ENCODE measurements at regions not wholly inside any gene's neighbourhood (a gene's known extent, or its start where the extent isn't known, plus 50 kb on each side); places are given as distances from the start of the nearest gene placed in this dataset.

DNA sequence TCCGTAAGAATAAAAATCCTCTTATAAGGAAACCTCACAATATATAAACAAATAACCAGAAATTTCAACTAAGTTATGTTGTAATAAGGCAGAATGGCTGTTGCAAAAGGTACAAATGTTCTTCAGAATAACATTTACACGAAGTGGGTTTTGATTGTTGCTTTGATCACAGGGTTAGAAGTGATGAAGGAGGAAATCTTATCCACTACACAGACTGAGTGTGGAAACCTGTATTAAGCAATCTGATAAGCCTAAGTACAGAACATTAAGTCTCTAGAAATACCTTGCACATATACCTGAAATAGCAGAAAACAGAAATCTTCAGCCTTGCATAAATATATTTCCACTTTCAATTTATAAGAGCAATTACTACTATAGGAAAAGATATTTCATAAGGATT, 251.9 kb downstream of the ETV1 start (continued):
- TF ChIP-seq, protein P1, sequence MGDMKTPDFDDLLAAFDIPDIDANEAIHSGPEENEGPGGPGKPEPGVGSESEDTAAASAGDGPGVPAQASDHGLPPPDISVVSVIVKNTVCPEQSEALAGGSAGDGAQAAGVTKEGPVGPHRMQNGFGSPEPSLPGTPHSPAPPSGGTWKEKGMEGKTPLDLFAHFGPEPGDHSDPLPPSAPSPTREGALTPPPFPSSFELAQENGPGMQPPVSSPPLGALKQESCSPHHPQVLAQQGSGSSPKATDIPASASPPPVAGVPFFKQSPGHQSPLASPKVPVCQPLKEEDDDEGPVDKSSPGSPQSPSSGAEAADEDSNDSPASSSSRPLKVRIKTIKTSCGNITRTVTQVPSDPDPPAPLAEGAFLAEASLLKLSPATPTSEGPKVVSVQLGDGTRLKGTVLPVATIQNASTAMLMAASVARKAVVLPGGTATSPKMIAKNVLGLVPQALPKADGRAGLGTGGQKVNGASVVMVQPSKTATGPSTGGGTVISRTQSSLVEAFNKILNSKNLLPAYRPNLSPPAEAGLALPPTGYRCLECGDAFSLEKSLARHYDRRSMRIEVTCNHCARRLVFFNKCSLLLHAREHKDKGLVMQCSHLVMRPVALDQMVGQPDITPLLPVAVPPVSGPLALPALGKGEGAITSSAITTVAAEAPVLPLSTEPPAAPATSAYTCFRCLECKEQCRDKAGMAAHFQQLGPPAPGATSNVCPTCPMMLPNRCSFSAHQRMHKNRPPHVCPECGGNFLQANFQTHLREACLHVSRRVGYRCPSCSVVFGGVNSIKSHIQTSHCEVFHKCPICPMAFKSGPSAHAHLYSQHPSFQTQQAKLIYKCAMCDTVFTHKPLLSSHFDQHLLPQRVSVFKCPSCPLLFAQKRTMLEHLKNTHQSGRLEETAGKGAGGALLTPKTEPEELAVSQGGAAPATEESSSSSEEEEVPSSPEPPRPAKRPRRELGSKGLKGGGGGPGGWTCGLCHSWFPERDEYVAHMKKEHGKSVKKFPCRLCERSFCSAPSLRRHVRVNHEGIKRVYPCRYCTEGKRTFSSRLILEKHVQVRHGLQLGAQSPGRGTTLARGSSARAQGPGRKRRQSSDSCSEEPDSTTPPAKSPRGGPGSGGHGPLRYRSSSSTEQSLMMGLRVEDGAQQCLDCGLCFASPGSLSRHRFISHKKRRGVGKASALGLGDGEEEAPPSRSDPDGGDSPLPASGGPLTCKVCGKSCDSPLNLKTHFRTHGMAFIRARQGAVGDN (IDR thresholded peaks at IDR 0.05), result no peak

DNA sequence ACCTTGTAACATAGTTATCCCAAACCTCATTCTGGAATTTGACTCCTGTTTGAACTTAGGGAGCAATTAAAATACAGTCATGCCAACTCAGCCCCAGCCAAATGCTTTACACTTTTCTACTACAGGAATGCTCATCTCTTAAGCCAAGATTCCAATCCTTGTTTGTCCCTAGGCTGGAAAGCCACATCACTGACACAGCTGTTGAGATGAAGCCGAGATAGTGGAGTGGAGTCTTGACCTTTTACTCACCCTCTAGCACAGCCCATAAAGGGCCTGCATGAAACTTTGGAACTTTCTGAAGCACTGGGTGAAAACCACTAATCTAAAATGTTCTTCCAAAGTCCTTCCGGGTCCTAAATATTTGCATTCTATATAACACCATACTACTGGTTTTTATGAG, 247.3 kb downstream of the ETV1 start:
- WGBS (ENCODE audit: insufficient coverage, insufficient replicate concordance, low lambda C conversion rate, missing lambda C conversion rate), result 48% methylated on average over 2 of the region's 2 CpGs
- ChIA-PET RAD21 (ENCODE audit: unreplicated experiment) (interaction anchor here (1.1 kb wide), 1 partner anchor 460 kb away, joined by 4 read pairs; no protein-coding TSS in a partner anchor), POLR2A (no interaction called here), CTCF (interaction anchor here (0.6 to 4.1 kb wide), 9 partner anchors 13 to 1217 kb away, joined by 4 to 41 read pairs (median 7); no protein-coding TSS in a partner anchor), SMC1A (ENCODE audit: uncharacterized antibody, unreplicated experiment) (interaction anchor here (0.7 to 2.1 kb wide), 5 partner anchors 18 to 950 kb away, joined by 3 to 6 read pairs (median 3); no protein-coding TSS in a partner anchor)
- ATAC-seq, result no peak
- FAIRE-seq, result no peak
- Histone ChIP-seq H3K36me3 (ENCODE audit: control insufficient read depth in 2 of 2, insufficient read depth in 2 of 2, low read length in 1 of 2) (no peaks in the 10 kb centered on the region), H3K4me1 (ENCODE audit: control insufficient read depth, insufficient read depth, low read length) (no peaks in the 10 kb centered on the region), H2AFZ (ENCODE audit: control insufficient read depth, low read depth, low read length) (no peak overlapping the region), H3K27me3 (replicated peaks in 1 of 2; ENCODE audit: control insufficient read depth in 2 of 2, insufficient read depth in 2 of 2, low read length in 1 of 2) (no peaks in the 10 kb centered on the region), H3K4me3 (no peak overlapping the region), H3K4me2 (ENCODE audit: control insufficient read depth, insufficient read depth) (no peak overlapping the region), H4K20me1 (ENCODE audit: control insufficient read depth, insufficient read depth) (no peaks in the 10 kb centered on the region), H3K9me3 (replicated peaks; ENCODE audit: control insufficient read depth, insufficient read depth, low read length) (no peaks in the 10 kb centered on the region), H3K9ac (ENCODE audit: control insufficient read depth, insufficient read depth, low read length) (no peak overlapping the region), H3K27ac (ENCODE audit: control insufficient read depth, insufficient read depth) (no peak overlapping the region), H3K79me2 (ENCODE audit: control insufficient read depth, insufficient read depth, low read length) (no peaks in the 10 kb centered on the region)
- DNase-seq (ENCODE audit: low read depth, low spot score), result no peak
- no peak for TF ChIP-seq SPI1 (IDR thresholded peaks at IDR 0.05; ENCODE audit: borderline replicate concordance, insufficient read depth, low read depth, low read length)
- TF ChIP-seq MYB (IDR thresholded peaks at IDR 0.05; ENCODE audit: borderline replicate concordance, low read depth, low read length), result no peak
- no peak for TF ChIP-seq CBX5 (IDR thresholded peaks at IDR 0.05; ENCODE audit: low read depth)
- TF ChIP-seq SIN3A (IDR thresholded peaks at IDR 0.05; ENCODE audit: low read depth, low read length), result no peak
- TF ChIP-seq TCF3 (IDR thresholded peaks at IDR 0.05; ENCODE audit: borderline replicate concordance, insufficient read depth, low read depth, low read length), result no peak
- no peak for TF ChIP-seq NR2F1 (conservative IDR thresholded peaks at IDR 0.05)
- TF ChIP-seq SREBF2 (IDR thresholded peaks at IDR 0.05; ENCODE audit: low read length), result no peak
- TF ChIP-seq NFYB (IDR thresholded peaks at IDR 0.05; ENCODE audit: insufficient read depth, low read depth, low read length), result no peak
- TF ChIP-seq, protein P2, sequence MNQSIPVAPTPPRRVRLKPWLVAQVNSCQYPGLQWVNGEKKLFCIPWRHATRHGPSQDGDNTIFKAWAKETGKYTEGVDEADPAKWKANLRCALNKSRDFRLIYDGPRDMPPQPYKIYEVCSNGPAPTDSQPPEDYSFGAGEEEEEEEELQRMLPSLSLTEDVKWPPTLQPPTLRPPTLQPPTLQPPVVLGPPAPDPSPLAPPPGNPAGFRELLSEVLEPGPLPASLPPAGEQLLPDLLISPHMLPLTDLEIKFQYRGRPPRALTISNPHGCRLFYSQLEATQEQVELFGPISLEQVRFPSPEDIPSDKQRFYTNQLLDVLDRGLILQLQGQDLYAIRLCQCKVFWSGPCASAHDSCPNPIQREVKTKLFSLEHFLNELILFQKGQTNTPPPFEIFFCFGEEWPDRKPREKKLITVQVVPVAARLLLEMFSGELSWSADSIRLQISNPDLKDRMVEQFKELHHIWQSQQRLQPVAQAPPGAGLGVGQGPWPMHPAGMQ (IDR thresholded peaks at IDR 0.05; ENCODE audit: borderline replicate concordance), result no peak
- intact Hi-C loops (cut with micrococcal nuclease; ENCODE audit: unreplicated experiment), result loop anchor here (5.0 kb wide), 2 partner anchors 215 to 460 kb away; no protein-coding TSS in a partner anchor
- BruUV-seq (replicated peaks), result no TSS peak
- in situ Hi-C loops (cut with MboI), result loop anchor here (25.0 kb wide), 1 partner anchor 455 kb away; no protein-coding TSS in a partner anchor

All from GM12878 (cell line).